ENCODE measurements at regions not wholly inside any gene's neighbourhood (a gene's known extent, or its start where the extent isn't known, plus 50 kb on each side); places are given as distances from the start of the nearest gene placed in this dataset.

- no peak for DNase-seq
These were observed 246.6 kb upstream of the IRX2 start for GRCh38 chr5:2998106-2998505.

GRCh38 chr5:2997179-2997578, 245.7 kb upstream of the IRX2 start:
- no peak for DNase-seq

- no peak for DNase-seq
These were observed 245.2 kb upstream of the IRX2 start for GRCh38 chr5:2996687-2997086.

GRCh38 chr5:2996248-2996647, 244.8 kb upstream of the IRX2 start:
- no peak for DNase-seq

- DNase-seq, result no peak
These were observed 244.2 kb upstream of the IRX2 start for GRCh38 chr5:2995667-2996066.

GRCh38 chr5:2995035-2995434, 243.6 kb upstream of the IRX2 start:
- DNase-seq, result no peak

GRCh38 chr5:2993771-2994170, 242.3 kb upstream of the IRX2 start:
- no peak for DNase-seq

- DNase-seq, result no peak
These were observed 241.8 kb upstream of the IRX2 start for GRCh38 chr5:2993301-2993700.

- DNase-seq, result no peak
These were observed 241.3 kb upstream of the IRX2 start for GRCh38 chr5:2992806-2993205.

GRCh38 chr5:2991884-2992283, 240.4 kb upstream of the IRX2 start:
- DNase-seq, result peak; percentile 15

- DNase-seq, result no peak
These were observed 238.0 kb upstream of the IRX2 start for GRCh38 chr5:2989517-2989916.

- no peak for DNase-seq
These were observed 234.8 kb upstream of the IRX2 start for GRCh38 chr5:2986301-2986700.

GRCh38 chr5:2985718-2986117, 234.2 kb upstream of the IRX2 start:
- DNase-seq, result no peak

- no peak for DNase-seq
These were observed 232.3 kb upstream of the IRX2 start for GRCh38 chr5:2983583-2984300.

- DNase-seq, result no peak
These were observed 230.2 kb upstream of the IRX2 start for GRCh38 chr5:2981652-2982051.

GRCh38 chr5:2981035-2981434, 229.6 kb upstream of the IRX2 start:
- no peak for DNase-seq

- DNase-seq, result no peak
These were observed 208.8 kb upstream of the IRX2 start for GRCh38 chr5:2960294-2960693.

- DNase-seq, result no peak
These were observed 207.5 kb upstream of the IRX2 start for GRCh38 chr5:2958976-2959375.

GRCh38 chr5:2948875-2949274, 197.4 kb upstream of the IRX2 start:
- DNase-seq, result no peak

GRCh38 chr5:2946315-2946714, 194.8 kb upstream of the IRX2 start:
- no peak for DNase-seq

- DNase-seq, result no peak
These were observed 184.9 kb upstream of the IRX2 start for GRCh38 chr5:2936413-2936812.

GRCh38 chr5:2929779-2930178, 178.3 kb upstream of the IRX2 start:
- no peak for DNase-seq

GRCh38 chr5:2921651-2922050, 170.2 kb upstream of the IRX2 start:
- DNase-seq, result no peak

- DNase-seq, result no peak
These were observed 169.7 kb upstream of the IRX2 start for GRCh38 chr5:2921176-2921575.

GRCh38 chr5:2920312-2920711, 168.8 kb upstream of the IRX2 start:
- no peak for DNase-seq
